DND-41 (cell line): ENCODE measurements at regions not wholly inside any gene's neighbourhood (a gene's known extent, or its start where the extent isn't known, plus 50 kb on each side); places are given as distances from the start of the nearest gene placed in this dataset.

Experiments
- EZH2 ChIP-seq: IDR thresholded peaks from 3 replicates; pipeline ENCODE4 v1.6.1; 2012; ENCODE audit warnings: borderline replicate concordance, low read depth, mild to moderate bottlenecking, moderate library complexity, low read length, inconsistent platforms; ENCODE audit not compliant: severe bottlenecking
- TF ChIP-seq, protein P1 (sequence below): IDR thresholded peaks from 2 replicates; pipeline ENCODE4 v1.5.1; 2012; ENCODE audit warnings: borderline replicate concordance, low read length, moderate library complexity, mild to moderate bottlenecking; ENCODE audit not compliant: poor library complexity, severe bottlenecking; ENCODE audit errors: extremely low read depth

- TF ChIP-seq, protein P1, sequence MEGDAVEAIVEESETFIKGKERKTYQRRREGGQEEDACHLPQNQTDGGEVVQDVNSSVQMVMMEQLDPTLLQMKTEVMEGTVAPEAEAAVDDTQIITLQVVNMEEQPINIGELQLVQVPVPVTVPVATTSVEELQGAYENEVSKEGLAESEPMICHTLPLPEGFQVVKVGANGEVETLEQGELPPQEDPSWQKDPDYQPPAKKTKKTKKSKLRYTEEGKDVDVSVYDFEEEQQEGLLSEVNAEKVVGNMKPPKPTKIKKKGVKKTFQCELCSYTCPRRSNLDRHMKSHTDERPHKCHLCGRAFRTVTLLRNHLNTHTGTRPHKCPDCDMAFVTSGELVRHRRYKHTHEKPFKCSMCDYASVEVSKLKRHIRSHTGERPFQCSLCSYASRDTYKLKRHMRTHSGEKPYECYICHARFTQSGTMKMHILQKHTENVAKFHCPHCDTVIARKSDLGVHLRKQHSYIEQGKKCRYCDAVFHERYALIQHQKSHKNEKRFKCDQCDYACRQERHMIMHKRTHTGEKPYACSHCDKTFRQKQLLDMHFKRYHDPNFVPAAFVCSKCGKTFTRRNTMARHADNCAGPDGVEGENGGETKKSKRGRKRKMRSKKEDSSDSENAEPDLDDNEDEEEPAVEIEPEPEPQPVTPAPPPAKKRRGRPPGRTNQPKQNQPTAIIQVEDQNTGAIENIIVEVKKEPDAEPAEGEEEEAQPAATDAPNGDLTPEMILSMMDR, result peak; percentile 25
- TF ChIP-seq EZH2, result no peak
Observed at GRCh38 chr20:2237059-2237458, 58.7 kb upstream of the TGM3 start.
